Kidney (tissue), 13 donors: ENCODE measurements at regions not wholly inside any gene's neighbourhood (a gene's known extent, or its start where the extent isn't known, plus 50 kb on each side); places are given as distances from the start of the nearest gene placed in this dataset.

ENCODE experiments used
- DNase-seq, 5 donors: peaks; one replicate each; pipeline ENCODE4 v3.0.0-alpha.2; 2013 to 2020
- FAIRE-seq: peaks from 2 replicates; lab custom pipeline; 2012; peaks lifted over from hg19 to GRCh38; lab: Jason Lieb, UNC
- H3K27ac ChIP-seq, 2 donors: one replicate each; pipeline ENCODE4 v1.7.0; 2013; ENCODE audit warnings: low read depth in 2 of 2, low read length in 2 of 2, inconsistent platforms in 1 of 2
- H3K27me3 ChIP-seq: one replicate; pipeline ENCODE4 v1.7.1; 2013; ENCODE audit warnings: low read length, inconsistent platforms; ENCODE audit not compliant: control insufficient read depth, insufficient read depth
- H3K36me3 ChIP-seq, 3 donors: one replicate each; pipeline versions ENCODE4 v1.7.0 to v1.7.1; 2013; ENCODE audit warnings: low read length in 3 of 3, control low read depth in 1 of 3, inconsistent platforms in 1 of 3; ENCODE audit not compliant: insufficient read depth in 3 of 3, control insufficient read depth in 2 of 3
- H3K4me1 ChIP-seq, 3 donors: one replicate each; pipeline versions ENCODE4 v1.7.0 to v1.7.1; 2013; ENCODE audit warnings: low read length in 3 of 3, inconsistent platforms in 1 of 3, low read depth in 1 of 3; ENCODE audit not compliant: control insufficient read depth in 2 of 3, insufficient read depth in 2 of 3
- H3K4me3 ChIP-seq, 3 donors: one replicate each; pipeline versions ENCODE4 v1.7.0 to v1.8.1; 2013; ENCODE audit warnings: low read length in 3 of 3, control low read depth in 1 of 3, inconsistent platforms in 1 of 3
- H3K9ac ChIP-seq, 3 donors: one replicate each; pipeline versions ENCODE4 v1.7.0 to v1.7.1; 2013; ENCODE audit warnings: low read length in 3 of 3, control low read depth in 1 of 3, inconsistent platforms in 1 of 3
- H3K9me3 ChIP-seq, 3 donors: one replicate each; pipeline versions ENCODE4 v1.7.0 to v1.7.1; 2013; ENCODE audit warnings: low read length in 3 of 3, control low read depth in 1 of 3, inconsistent platforms in 1 of 3; ENCODE audit not compliant: control insufficient read depth in 2 of 3, insufficient read depth in 1 of 3
- CTCF ChIP-seq: IDR thresholded peaks from 3 replicates; pipeline ENCODE4 v1.5.1; 2012; ENCODE audit warnings: mild to moderate bottlenecking, moderate library complexity, borderline replicate concordance; ENCODE audit not compliant: insufficient read depth; ENCODE audit errors: extremely low read depth
- intact Hi-C: fragments of 100-400 bp; cut with DNase I; formaldehyde crosslinking; loops from one replicate; pipeline ENCODE4 v1.11.1; 2022
- donor health status: control.
- donor health status: control.
- donor health status: control.
- donor health status: control.
- donor health status: control.
- donor health status: DM: yes; HTN: yes; CAD: no.
- donor health status: Normal renal cell carcinoma (clear cell type).

- no peak overlapping the region for H3K4me3 ChIP-seq
- H3K9me3 ChIP-seq = no peaks in the 10 kb centered on the region
- DNase-seq = no peak
- TF ChIP-seq CTCF = no peak
- no peak for FAIRE-seq
- H3K4me1 ChIP-seq = peaks cover 0 to 8% (median 7%) of the 10 kb centered on the region in 3 donors
- intact Hi-C loops = no loop called here
- no peaks in the 10 kb centered on the region for H3K27me3 ChIP-seq
- no peak overlapping the region for H3K9ac ChIP-seq
- H3K36me3 ChIP-seq = no peaks in the 10 kb centered on the region
- H3K27ac ChIP-seq = no peak overlapping the region
These were observed 305.6 kb downstream of the DOCK8 start for GRCh38 chr9:520302-520701.

- peaks cover 0 to 8% (median 5%) of the 10 kb centered on the region in 3 donors for H3K4me1 ChIP-seq
- H3K36me3 ChIP-seq = no peaks in the 10 kb centered on the region
- no peak for FAIRE-seq
- no peaks in the 10 kb centered on the region for H3K27me3 ChIP-seq
- no peaks in the 10 kb centered on the region for H3K9me3 ChIP-seq
- DNase-seq = peak in 1 of 5 donors; percentile 30
- no peak overlapping the region for H3K27ac ChIP-seq
- H3K4me3 ChIP-seq = no peak overlapping the region
- intact Hi-C loops = no loop called here
- no peak overlapping the region for H3K9ac ChIP-seq
- no peak for TF ChIP-seq CTCF
These were observed 307.5 kb downstream of the DOCK8 start for GRCh38 chr9:522190-522589.

- no peak overlapping the region for H3K27ac ChIP-seq
- FAIRE-seq (no peak), DNase-seq (no peak)
- H3K36me3 ChIP-seq = no peaks in the 10 kb centered on the region
- TF ChIP-seq CTCF = no peak
- no peaks in the 10 kb centered on the region for H3K9me3 ChIP-seq
- intact Hi-C loops = no loop called here
- H3K9ac ChIP-seq = no peak overlapping the region
- no peak overlapping the region for H3K4me3 ChIP-seq
- H3K27me3 ChIP-seq = no peaks in the 10 kb centered on the region
- peaks cover 0 to 8% (median 5%) of the 10 kb centered on the region in 3 donors for H3K4me1 ChIP-seq
These were observed 308.0 kb downstream of the DOCK8 start for GRCh38 chr9:522658-523057.

GRCh38 chr9:523444-523843 lies 308.8 kb downstream of the DOCK8 start:
- Histone ChIP-seq H3K27me3 (no peaks in the 10 kb centered on the region), H3K9me3 (no peaks in the 10 kb centered on the region), H3K27ac (no peak overlapping the region), H3K9ac (no peak overlapping the region), H3K4me1 (peaks cover 0 to 8% (median 5%) of the 10 kb centered on the region in 3 donors), H3K36me3 (no peaks in the 10 kb centered on the region), H3K4me3 (no peak overlapping the region)
- DNase-seq = no peak
- intact Hi-C loops = no loop called here
- TF ChIP-seq CTCF = no peak
- no peak for FAIRE-seq
